ENCODE measurements at regions not wholly inside any gene's neighbourhood (a gene's known extent, or its start where the extent isn't known, plus 50 kb on each side); places are given as distances from the start of the nearest gene placed in this dataset.

GRCh38 chrX:25659317-25659716 is 478.8 kb upstream of the MAGEB18 start:
- CTCF ChIA-PET = no interaction called here

More at GRCh38 chrX:25659317-25659716, 478.8 kb upstream of the MAGEB18 start:
- Histone ChIP-seq H4K20me1 (ENCODE audit: control insufficient read depth, insufficient read depth) (no peaks in the 10 kb centered on the region), H3K4me1 (ENCODE audit: control insufficient read depth, insufficient read depth, low read length) (no peaks in the 10 kb centered on the region), H3K36me3 (ENCODE audit: control insufficient read depth in 2 of 2, insufficient read depth in 2 of 2, low read length in 1 of 2) (no peaks in the 10 kb centered on the region), H3K9ac (ENCODE audit: control insufficient read depth, insufficient read depth, low read length) (no peak overlapping the region), H3K9me3 (replicated peaks; ENCODE audit: control insufficient read depth, insufficient read depth, low read length) (no peaks in the 10 kb centered on the region), H3K27ac (ENCODE audit: control insufficient read depth, insufficient read depth) (no peak overlapping the region), H3K79me2 (ENCODE audit: control insufficient read depth, insufficient read depth, low read length) (no peaks in the 10 kb centered on the region), H2AFZ (ENCODE audit: control insufficient read depth, low read depth, low read length) (no peak overlapping the region), H3K4me3 (no peak overlapping the region), H3K4me2 (ENCODE audit: control insufficient read depth, insufficient read depth) (no peak overlapping the region), H3K27me3 (replicated peaks in 1 of 2; ENCODE audit: control insufficient read depth in 2 of 2, insufficient read depth in 2 of 2, low read length in 1 of 2) (no peaks in the 10 kb centered on the region)
- ChIA-PET SMC1A (ENCODE audit: uncharacterized antibody, unreplicated experiment) (no interaction called here), POLR2A (no interaction called here), RAD21 (ENCODE audit: unreplicated experiment) (no interaction called here)
- intact Hi-C loops (cut with micrococcal nuclease; ENCODE audit: unreplicated experiment) (no loop called here), in situ Hi-C loops (cut with MboI) (no loop called here)
- BruUV-seq (replicated peaks) = no TSS peak
- FAIRE-seq (no peak), ATAC-seq (no peak), DNase-seq (ENCODE audit: low read depth, low spot score) (no peak)
- TF ChIP-seq BMI1 (IDR thresholded peaks at IDR 0.05; ENCODE audit: borderline replicate concordance) = no peak
- no peak for TF ChIP-seq MTA2 (IDR thresholded peaks at IDR 0.05; ENCODE audit: low read depth)
- no peak for TF ChIP-seq SIX5 (IDR thresholded peaks at IDR 0.05; ENCODE audit: low read depth, low read length, severe bottlenecking)
- no peak for TF ChIP-seq KAT2A (conservative IDR thresholded peaks at IDR 0.05; ENCODE audit: control insufficient read depth, low read depth, low read length)
- no peak for TF ChIP-seq EED (IDR thresholded peaks at IDR 0.05; ENCODE audit: low read depth)
- no peak for TF ChIP-seq JUND (IDR thresholded peaks at IDR 0.05; ENCODE audit: low read depth, low read length)
- TF ChIP-seq HCFC1 (IDR thresholded peaks at IDR 0.05; ENCODE audit: low read length) = no peak
- no peak for TF ChIP-seq PML (IDR thresholded peaks at IDR 0.05; ENCODE audit: low read length)
- no peak for TF ChIP-seq BCLAF1 (IDR thresholded peaks at IDR 0.05)
- no peak for TF ChIP-seq HSF1 (IDR thresholded peaks at IDR 0.05; ENCODE audit: low read depth, low read length)
- no peak for TF ChIP-seq BRCA1 (IDR thresholded peaks at IDR 0.05; ENCODE audit: low read depth, low read length)
- no peak for TF ChIP-seq BCL11A (IDR thresholded peaks at IDR 0.05; ENCODE audit: low read depth, low read length)
- TF ChIP-seq ETV6 (conservative IDR thresholded peaks at IDR 0.05 in 1 of 2, IDR thresholded peaks at IDR 0.05 in 1 of 2; ENCODE audit: borderline replicate concordance in 1 of 2, low read depth in 1 of 2) = no peak
- TF ChIP-seq TCF12 (IDR thresholded peaks at IDR 0.05; ENCODE audit: low read depth, low read length) = no peak
- TF ChIP-seq CTCF (IDR thresholded peaks at IDR 0.05 in 2 of 3, conservative IDR thresholded peaks at IDR 0.05 in 1 of 3; ENCODE audit: control insufficient read depth in 2 of 3, extremely low read depth in 1 of 3, insufficient read depth in 1 of 3, low read depth in 3 of 3, low read length in 3 of 3) = no peak
- TF ChIP-seq GATAD2B (conservative IDR thresholded peaks at IDR 0.05; ENCODE audit: low read depth) = no peak
- no peak for TF ChIP-seq CEBPB (IDR thresholded peaks at IDR 0.05; ENCODE audit: borderline replicate concordance in 1 of 2, low read depth in 2 of 2, low read length in 2 of 2)
- WGBS (ENCODE audit: insufficient coverage, insufficient replicate concordance, low lambda C conversion rate, missing lambda C conversion rate) = 20% methylated on average over 3 of the region's 3 CpGs
